ENCODE measurements at regions not wholly inside any gene's neighbourhood (a gene's known extent, or its start where the extent isn't known, plus 50 kb on each side); places are given as distances from the start of the nearest gene placed in this dataset.
"Not testable (repeated sequence)": the region's sequence is repeated elsewhere in the genome, so short reads cannot be mapped to it uniquely, and the experiment has no call there.

- ATAC-seq; H4K20me1 ChIP-seq (replicated peaks; ENCODE audit: control insufficient read depth, insufficient read depth, low read length); intact Hi-C loops (cut with micrococcal nuclease); DNase-seq (ENCODE audit: extremely low read depth in 1 of 4, low spot score in 3 of 4); H3K79me2 ChIP-seq (ENCODE audit: control insufficient read depth, insufficient read depth, low read length); H3K4me1 ChIP-seq (replicated peaks in 1 of 2; ENCODE audit: control insufficient read depth in 2 of 2, insufficient read depth in 2 of 2, low read length in 2 of 2); H3K4me2 ChIP-seq (ENCODE audit: insufficient read depth, low read length); H3K27me3 ChIP-seq (ENCODE audit: control insufficient read depth in 2 of 2, insufficient read depth in 2 of 2, low read length in 2 of 2); H3K9me3 ChIP-seq (replicated peaks; ENCODE audit: control insufficient read depth, insufficient read depth, low read depth, low read length); H3K27ac ChIP-seq (ENCODE audit: extremely low read depth, low read depth, low read length); BruUV-seq (replicated peaks); FAIRE-seq; in situ Hi-C loops (cut with MboI); H3K36me3 ChIP-seq (ENCODE audit: control insufficient read depth, insufficient read depth, low read length); H3K9me1 ChIP-seq (ENCODE audit: control insufficient read depth, insufficient read depth, low read length); H3K9ac ChIP-seq (ENCODE audit: insufficient read depth in 1 of 2, low read depth in 2 of 2, low read length in 2 of 2); POLR2A ChIA-PET; H2AFZ ChIP-seq (ENCODE audit: low read depth, low read length); H3K4me3 ChIP-seq; CTCF ChIA-PET (ENCODE audit: low intra/inter-chr PET ratio): not testable (repeated sequence)
- 0% methylated on average over 5 of the region's 5 CpGs for WGBS (ENCODE audit: insufficient coverage, low coverage, missing lambda C conversion rate)
Observed at GRCh38 chr2:185585165-185585564, 153.4 kb upstream of the FSIP2 start.

- FAIRE-seq; POLR2A ChIA-PET; ATAC-seq; H3K27me3 ChIP-seq (ENCODE audit: control insufficient read depth in 2 of 2, insufficient read depth in 2 of 2, low read length in 2 of 2); H3K9me1 ChIP-seq (ENCODE audit: control insufficient read depth, insufficient read depth, low read length); CTCF ChIA-PET (ENCODE audit: low intra/inter-chr PET ratio); DNase-seq (ENCODE audit: extremely low read depth in 1 of 4, low spot score in 3 of 4); H3K4me3 ChIP-seq; H3K36me3 ChIP-seq (ENCODE audit: control insufficient read depth, insufficient read depth, low read length); H3K9ac ChIP-seq (ENCODE audit: insufficient read depth in 1 of 2, low read depth in 2 of 2, low read length in 2 of 2); H3K79me2 ChIP-seq (ENCODE audit: control insufficient read depth, insufficient read depth, low read length); in situ Hi-C loops (cut with MboI); H3K4me2 ChIP-seq (ENCODE audit: insufficient read depth, low read length); H3K4me1 ChIP-seq (replicated peaks in 1 of 2; ENCODE audit: control insufficient read depth in 2 of 2, insufficient read depth in 2 of 2, low read length in 2 of 2); H3K9me3 ChIP-seq (replicated peaks; ENCODE audit: control insufficient read depth, insufficient read depth, low read depth, low read length); intact Hi-C loops (cut with micrococcal nuclease); H3K27ac ChIP-seq (ENCODE audit: extremely low read depth, low read depth, low read length); BruUV-seq (replicated peaks); H4K20me1 ChIP-seq (replicated peaks; ENCODE audit: control insufficient read depth, insufficient read depth, low read length); H2AFZ ChIP-seq (ENCODE audit: low read depth, low read length): not testable (repeated sequence)
- 0% methylated on average over 11 of the region's 14 CpGs for WGBS (ENCODE audit: insufficient coverage, low coverage, missing lambda C conversion rate)
Observed at GRCh38 chr2:185591276-185591675, 147.3 kb upstream of the FSIP2 start.
